Stimulated activated CD4-positive, alpha-beta T cell treated with anti-CD3 and anti-CD28 coated beads, Interleukin-1b, Interleukin-23, amount 100 ng/mL, for 24 hours (primary cell): ENCODE measurements at regions not wholly inside any gene's neighbourhood (a gene's known extent, or its start where the extent isn't known, plus 50 kb on each side); places are given as distances from the start of the nearest gene placed in this dataset.

Experiments used
- DNase-seq, 4 experiments: peaks; one replicate each; pipeline ENCODE4 v3.0.0-alpha.2; 2020; ENCODE audit warnings: low read depth in 4 of 4, low spot score in 1 of 4

GRCh38 chr12:59252731-59253130 is 332.4 kb upstream of the LRIG3 start:
- no peak for DNase-seq

GRCh38 chr12:59250766-59251165 is 330.5 kb upstream of the LRIG3 start:
- DNase-seq: no peak

- DNase-seq: no peak
These were observed 319.7 kb upstream of the LRIG3 start for GRCh38 chr12:59240048-59240447.

- DNase-seq: no peak
These were observed 314.1 kb upstream of the LRIG3 start for GRCh38 chr12:59234391-59234790.

- no peak for DNase-seq
These were observed 310.0 kb upstream of the LRIG3 start for GRCh38 chr12:59230334-59230733.

- no peak for DNase-seq
These were observed 298.8 kb upstream of the LRIG3 start for GRCh38 chr12:59219148-59219547.

GRCh38 chr12:59196989-59197388 is 276.7 kb upstream of the LRIG3 start:
- no peak for DNase-seq

- DNase-seq: no peak
These were observed 274.5 kb upstream of the LRIG3 start for GRCh38 chr12:59194794-59195193.

GRCh38 chr12:59193476-59194050 is 273.3 kb upstream of the LRIG3 start:
- DNase-seq: no peak

- DNase-seq: no peak
These were observed 271.1 kb upstream of the LRIG3 start for GRCh38 chr12:59191372-59191771.

- no peak for DNase-seq
These were observed 266.1 kb upstream of the LRIG3 start for GRCh38 chr12:59186451-59186850.

GRCh38 chr12:59185295-59185694 is 265.0 kb upstream of the LRIG3 start:
- DNase-seq: no peak

- no peak for DNase-seq
These were observed 262.6 kb upstream of the LRIG3 start for GRCh38 chr12:59182658-59183455.

- peak in 2 of 4 experiments; percentile 1 to 13 for DNase-seq
These were observed 261.9 kb upstream of the LRIG3 start for GRCh38 chr12:59182191-59182590.

GRCh38 chr12:59181196-59181777 is 261.0 kb upstream of the LRIG3 start:
- no peak for DNase-seq

GRCh38 chr12:59179231-59179630 is 258.9 kb upstream of the LRIG3 start:
- DNase-seq: no peak

- no peak for DNase-seq
These were observed 253.4 kb upstream of the LRIG3 start for GRCh38 chr12:59173695-59174094.

GRCh38 chr12:59168647-59169046 is 248.3 kb upstream of the LRIG3 start:
- no peak for DNase-seq

- no peak for DNase-seq
These were observed 246.2 kb upstream of the LRIG3 start for GRCh38 chr12:59166457-59166856.

GRCh38 chr12:59164991-59165718 is 244.9 kb upstream of the LRIG3 start:
- no peak for DNase-seq

GRCh38 chr12:59164226-59164625 is 243.9 kb upstream of the LRIG3 start:
- DNase-seq: no peak

GRCh38 chr12:59158681-59159080 is 238.4 kb upstream of the LRIG3 start:
- DNase-seq: no peak
